Endodermal cell (in vitro differentiated cells): ENCODE measurements at regions not wholly inside any gene's neighbourhood (a gene's known extent, or its start where the extent isn't known, plus 50 kb on each side); places are given as distances from the start of the nearest gene placed in this dataset.

ENCODE experiments used
- DNase-seq: peaks from one replicate; pipeline ENCODE4 v3.0.0-alpha.2; 2017
- H3K27ac ChIP-seq: 2 replicates; pipeline ENCODE4 v1.5.1; 2013; ENCODE audit warnings: mild to moderate bottlenecking, low read depth, low read length, moderate library complexity
- H3K27me3 ChIP-seq: 2 replicates; pipeline ENCODE4 v1.6.1; 2013; ENCODE audit warnings: mild to moderate bottlenecking, low read length, moderate library complexity; ENCODE audit not compliant: insufficient read depth, control insufficient read depth, poor library complexity, severe bottlenecking
- H3K36me3 ChIP-seq: 2 replicates; pipeline ENCODE4 v1.7.0; 2013; ENCODE audit warnings: mild to moderate bottlenecking, low read length, moderate library complexity; ENCODE audit not compliant: control insufficient read depth, insufficient read depth
- H3K4me1 ChIP-seq: one replicate; pipeline ENCODE4 v1.7.0; 2013; ENCODE audit warnings: low read length; ENCODE audit not compliant: control insufficient read depth, insufficient read depth
- H3K4me3 ChIP-seq: 2 replicates; pipeline ENCODE4 v1.5.1; 2013; ENCODE audit warnings: mild to moderate bottlenecking, low read length, moderate library complexity
- H3K9ac ChIP-seq: 2 replicates; pipeline ENCODE4 v1.6.1; 2013; ENCODE audit warnings: mild to moderate bottlenecking, low read length, moderate library complexity; ENCODE audit not compliant: poor library complexity, severe bottlenecking; ENCODE audit errors: extremely low read depth
- H3K9me3 ChIP-seq: 2 replicates; pipeline ENCODE4 v1.6.1; 2013; ENCODE audit warnings: mild to moderate bottlenecking, low read length, moderate library complexity; ENCODE audit not compliant: control insufficient read depth
- H3K27ac Mint-ChIP-seq: 2 replicates; pipeline ENCODE4 v1.8.0; 2020; ENCODE audit warnings: mixed read lengths
- H3K27me3 Mint-ChIP-seq: 2 replicates; pipeline ENCODE4 v1.8.0; 2021; ENCODE audit warnings: mild to moderate bottlenecking, mixed read lengths; ENCODE audit not compliant: insufficient read depth
- H3K36me3 Mint-ChIP-seq: 2 replicates; pipeline ENCODE4 v1.8.0; 2020; ENCODE audit warnings: low read depth, mixed read lengths
- H3K4me1 Mint-ChIP-seq: 2 replicates; pipeline ENCODE4 v1.8.0; 2020; ENCODE audit warnings: mixed read lengths
- H3K4me3 Mint-ChIP-seq: 2 replicates; pipeline ENCODE4 v1.8.0; 2020; ENCODE audit warnings: mild to moderate bottlenecking, moderate library complexity, mixed read lengths
- H3K9me3 Mint-ChIP-seq: 2 replicates; pipeline ENCODE4 v1.8.0; 2020; ENCODE audit warnings: mild to moderate bottlenecking, mixed read lengths
- WGBS, 2 experiments: methylation state at CpG; one replicate each; pipeline versions ENCODE4 v1.1.5 to v1.1.7; 2013; ENCODE audit warnings: missing lambda C conversion rate in 2 of 2, mixed read lengths in 1 of 2; ENCODE audit not compliant: insufficient coverage in 1 of 2, insufficient read length in 1 of 2; 5-methylcytosine and 5-hydroxymethylcytosine counted together
- TF ChIP-seq, protein P1 (sequence below): fragments of 200-600 bp; sonication (generic); conservative IDR thresholded peaks from 2 replicates; pipeline ENCODE4 v1.5.0; 2021; ENCODE audit warnings: antibody characterized with exemption, mild to moderate bottlenecking

DNA sequence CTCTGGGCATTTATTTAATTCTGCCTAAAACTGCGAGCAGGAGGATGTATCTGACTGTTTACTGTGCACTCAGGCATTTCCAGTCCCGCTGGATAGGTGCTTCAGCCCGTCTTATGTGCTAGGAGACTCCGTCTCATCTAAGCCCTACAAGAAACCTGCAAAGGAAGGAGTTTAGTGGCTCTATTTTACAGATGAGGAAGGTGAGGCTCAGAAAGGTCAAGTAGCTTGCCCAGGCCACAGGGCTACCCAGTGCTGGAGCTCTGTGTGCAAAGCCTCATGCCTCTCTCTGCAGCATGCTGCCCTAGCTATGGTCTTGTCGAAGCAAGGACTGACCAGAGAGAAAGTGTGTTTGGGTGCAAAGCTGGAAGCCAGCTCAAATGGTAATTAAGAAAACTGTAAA is 73.6 kb upstream of the AFF3 start:
- no peaks in the 10 kb centered on the region for H3K36me3 Mint-ChIP-seq
- peaks cover 40% of the 10 kb centered on the region for H3K27me3 Mint-ChIP-seq
- H3K4me1 ChIP-seq, result no peaks in the 10 kb centered on the region
- H3K9me3 ChIP-seq, result no peaks in the 10 kb centered on the region
- no peak overlapping the region for H3K9ac ChIP-seq
- no peak overlapping the region for H3K4me3 ChIP-seq
- peaks cover 53% of the 10 kb centered on the region for H3K27me3 ChIP-seq
- no peaks in the 10 kb centered on the region for H3K36me3 ChIP-seq
- WGBS, 2 experiments, result 94 to 100% methylated on average over 5 of the region's 5 CpGs
- no peak overlapping the region for H3K27ac ChIP-seq
- DNase-seq, result no peak
- TF ChIP-seq, protein P1, sequence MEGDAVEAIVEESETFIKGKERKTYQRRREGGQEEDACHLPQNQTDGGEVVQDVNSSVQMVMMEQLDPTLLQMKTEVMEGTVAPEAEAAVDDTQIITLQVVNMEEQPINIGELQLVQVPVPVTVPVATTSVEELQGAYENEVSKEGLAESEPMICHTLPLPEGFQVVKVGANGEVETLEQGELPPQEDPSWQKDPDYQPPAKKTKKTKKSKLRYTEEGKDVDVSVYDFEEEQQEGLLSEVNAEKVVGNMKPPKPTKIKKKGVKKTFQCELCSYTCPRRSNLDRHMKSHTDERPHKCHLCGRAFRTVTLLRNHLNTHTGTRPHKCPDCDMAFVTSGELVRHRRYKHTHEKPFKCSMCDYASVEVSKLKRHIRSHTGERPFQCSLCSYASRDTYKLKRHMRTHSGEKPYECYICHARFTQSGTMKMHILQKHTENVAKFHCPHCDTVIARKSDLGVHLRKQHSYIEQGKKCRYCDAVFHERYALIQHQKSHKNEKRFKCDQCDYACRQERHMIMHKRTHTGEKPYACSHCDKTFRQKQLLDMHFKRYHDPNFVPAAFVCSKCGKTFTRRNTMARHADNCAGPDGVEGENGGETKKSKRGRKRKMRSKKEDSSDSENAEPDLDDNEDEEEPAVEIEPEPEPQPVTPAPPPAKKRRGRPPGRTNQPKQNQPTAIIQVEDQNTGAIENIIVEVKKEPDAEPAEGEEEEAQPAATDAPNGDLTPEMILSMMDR, result no peak
- H3K9me3 Mint-ChIP-seq, result no peaks in the 10 kb centered on the region
- H3K4me1 Mint-ChIP-seq, result no peaks in the 10 kb centered on the region
- H3K27ac Mint-ChIP-seq, result no peak overlapping the region
- H3K4me3 Mint-ChIP-seq, result no peak overlapping the region

DNA sequence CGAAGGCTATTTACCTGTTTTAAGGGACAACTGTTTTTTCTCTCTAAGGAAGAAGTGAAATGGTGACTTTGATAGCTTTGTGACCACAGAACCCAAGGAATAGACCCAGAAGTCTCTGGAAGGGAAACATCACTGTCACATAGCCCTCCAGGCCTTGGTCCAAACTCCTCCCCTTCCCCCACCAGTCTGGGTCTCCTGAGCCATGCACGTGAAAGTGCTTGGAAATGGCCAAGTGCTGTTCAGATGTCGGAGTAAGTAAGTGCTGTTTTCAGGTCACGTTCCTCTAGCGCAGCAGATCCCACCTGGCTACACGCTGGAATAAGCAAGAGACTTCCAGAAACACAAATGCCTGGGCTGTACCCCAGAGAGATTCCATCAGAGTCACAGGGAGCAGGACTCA is 73.0 kb upstream of the AFF3 start:
- H3K4me3 ChIP-seq, result no peak overlapping the region
- Mint-ChIP-seq H3K27me3 (peaks cover 40% of the 10 kb centered on the region), H3K4me1 (no peaks in the 10 kb centered on the region), H3K4me3 (no peak overlapping the region), H3K36me3 (no peaks in the 10 kb centered on the region), H3K27ac (no peak overlapping the region), H3K9me3 (no peaks in the 10 kb centered on the region)
- no peaks in the 10 kb centered on the region for H3K4me1 ChIP-seq
- H3K27ac ChIP-seq, result no peak overlapping the region
- no peaks in the 10 kb centered on the region for H3K9me3 ChIP-seq
- H3K36me3 ChIP-seq, result no peaks in the 10 kb centered on the region
- WGBS, 2 experiments, result 93 to 98% methylated on average over 6 of the region's 6 CpGs
- DNase-seq, result no peak
- peaks cover 49% of the 10 kb centered on the region for H3K27me3 ChIP-seq
- TF ChIP-seq, protein P1, result no peak
- no peak overlapping the region for H3K9ac ChIP-seq

DNA sequence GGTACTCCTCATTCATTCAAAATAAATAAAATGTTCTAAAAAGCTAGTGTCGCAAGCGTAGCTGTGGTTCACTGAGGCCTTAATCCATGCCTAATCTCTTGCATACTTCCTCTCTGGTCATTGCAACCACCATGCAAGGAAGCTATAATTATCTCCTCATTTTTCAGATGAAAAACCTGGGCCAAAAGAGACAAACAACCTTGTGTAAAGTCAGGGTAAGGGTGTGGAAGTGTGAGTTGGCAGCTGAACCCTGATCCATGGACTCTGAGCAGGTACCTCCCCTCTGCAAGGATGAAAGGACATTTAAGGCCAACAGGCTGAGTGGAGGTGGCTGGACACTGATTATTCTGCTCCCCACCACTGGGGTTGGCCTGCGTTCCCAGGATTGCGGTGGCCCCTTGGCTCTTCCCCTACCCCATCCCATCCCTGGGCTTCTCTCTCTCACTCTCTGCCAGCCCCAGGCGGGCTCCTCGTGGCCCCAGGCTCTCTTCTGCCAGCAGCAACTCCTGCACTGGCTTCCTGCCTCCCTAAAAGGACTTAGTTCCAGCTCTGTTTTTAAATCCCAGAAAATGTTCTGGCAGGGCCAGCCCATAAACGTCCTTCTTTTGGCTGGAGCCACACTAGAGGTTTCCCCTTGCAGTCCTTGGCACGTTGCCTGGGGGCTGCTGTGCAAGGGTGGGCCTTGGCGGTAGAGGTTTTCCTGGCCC is 72.0 kb upstream of the AFF3 start:
- DNase-seq, result no peak
- no peak overlapping the region for H3K9ac ChIP-seq
- Mint-ChIP-seq H3K4me1 (no peaks in the 10 kb centered on the region), H3K4me3 (no peak overlapping the region), H3K27ac (no peak overlapping the region), H3K9me3 (no peaks in the 10 kb centered on the region), H3K27me3 (peaks cover 46% of the 10 kb centered on the region), H3K36me3 (no peaks in the 10 kb centered on the region)
- H3K4me1 ChIP-seq, result no peaks in the 10 kb centered on the region
- no peaks in the 10 kb centered on the region for H3K9me3 ChIP-seq
- TF ChIP-seq, protein P1, result no peak
- no peak overlapping the region for H3K27ac ChIP-seq
- H3K4me3 ChIP-seq, result no peak overlapping the region
- no peaks in the 10 kb centered on the region for H3K36me3 ChIP-seq
- H3K27me3 ChIP-seq, result peaks cover 56% of the 10 kb centered on the region
- 91 to 94% methylated on average over 8 to 9 of the region's 9 CpGs for WGBS, 2 experiments
